ENCODE measurements at regions not wholly inside any gene's neighbourhood (a gene's known extent, or its start where the extent isn't known, plus 50 kb on each side); places are given as distances from the start of the nearest gene placed in this dataset.

DNA sequence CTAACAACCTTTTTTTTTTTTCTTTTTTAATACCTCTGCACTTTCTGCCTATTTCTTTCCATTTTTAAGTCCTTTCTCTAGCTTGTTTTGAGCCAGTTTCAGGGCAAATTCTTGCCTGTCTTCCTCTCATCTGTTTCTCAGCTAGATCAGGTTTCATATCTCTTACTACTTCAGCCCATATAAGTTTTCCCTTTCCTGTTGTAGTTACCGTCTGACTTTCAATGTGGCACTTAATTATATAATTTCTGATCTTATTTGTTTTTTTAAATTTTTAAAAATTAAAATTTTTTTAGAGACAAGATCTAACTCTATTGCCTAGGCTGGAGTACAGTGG, 104.7 kb upstream of the ELL2 start:
- POLR2A ChIA-PET (ENCODE audit: low non-redundant PET) = no interaction called here
- DNase-seq (ENCODE audit: low spot score) = no peak
- H3K27ac ChIP-seq (ENCODE audit: low read depth, low read length, poor library complexity, severe bottlenecking) = no peak overlapping the region

GRCh38 chr5:96065685-96066385, 104.2 kb upstream of the ELL2 start:
- H3K36me3 ChIP-seq (ENCODE audit: insufficient read depth, low read length, poor library complexity, severe bottlenecking) = no peaks in the 10 kb centered on the region
- H3K9me3 ChIP-seq (ENCODE audit: low read depth, low read length, poor library complexity, severe bottlenecking) = no peaks in the 10 kb centered on the region
- H3K4me1 ChIP-seq (ENCODE audit: insufficient read depth, low read length, poor library complexity, severe bottlenecking) = peaks cover 16% of the 10 kb centered on the region
- intact Hi-C loops (cut with micrococcal nuclease; ENCODE audit: unreplicated experiment) = no loop called here
- no peak for TF ChIP-seq EZH2 (IDR thresholded peaks at IDR 0.05; ENCODE audit: borderline replicate concordance, low read depth, low read length, poor library complexity, severe bottlenecking)
- TF ChIP-seq, protein P1, sequence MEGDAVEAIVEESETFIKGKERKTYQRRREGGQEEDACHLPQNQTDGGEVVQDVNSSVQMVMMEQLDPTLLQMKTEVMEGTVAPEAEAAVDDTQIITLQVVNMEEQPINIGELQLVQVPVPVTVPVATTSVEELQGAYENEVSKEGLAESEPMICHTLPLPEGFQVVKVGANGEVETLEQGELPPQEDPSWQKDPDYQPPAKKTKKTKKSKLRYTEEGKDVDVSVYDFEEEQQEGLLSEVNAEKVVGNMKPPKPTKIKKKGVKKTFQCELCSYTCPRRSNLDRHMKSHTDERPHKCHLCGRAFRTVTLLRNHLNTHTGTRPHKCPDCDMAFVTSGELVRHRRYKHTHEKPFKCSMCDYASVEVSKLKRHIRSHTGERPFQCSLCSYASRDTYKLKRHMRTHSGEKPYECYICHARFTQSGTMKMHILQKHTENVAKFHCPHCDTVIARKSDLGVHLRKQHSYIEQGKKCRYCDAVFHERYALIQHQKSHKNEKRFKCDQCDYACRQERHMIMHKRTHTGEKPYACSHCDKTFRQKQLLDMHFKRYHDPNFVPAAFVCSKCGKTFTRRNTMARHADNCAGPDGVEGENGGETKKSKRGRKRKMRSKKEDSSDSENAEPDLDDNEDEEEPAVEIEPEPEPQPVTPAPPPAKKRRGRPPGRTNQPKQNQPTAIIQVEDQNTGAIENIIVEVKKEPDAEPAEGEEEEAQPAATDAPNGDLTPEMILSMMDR (conservative IDR thresholded peaks at IDR 0.05; ENCODE audit: low read depth, low read length) = no peak
- ChIA-PET CTCF (no interaction called here), POLR2A (ENCODE audit: low non-redundant PET) (no interaction called here)
- no peak overlapping the region for H3K27ac ChIP-seq (ENCODE audit: low read depth, low read length, poor library complexity, severe bottlenecking)
- no peak for DNase-seq (ENCODE audit: low spot score)
- no peak overlapping the region for H3K4me3 ChIP-seq (ENCODE audit: low read depth, low read length, poor library complexity, severe bottlenecking)
- no TSS peak for BruUV-seq (replicated peaks)
- H3K27me3 ChIP-seq (replicated peaks; ENCODE audit: insufficient read depth, low read depth, low read length, poor library complexity) = no peaks in the 10 kb centered on the region

More for the DNA sequence above, 104.7 kb upstream of the ELL2 start:
- TF ChIP-seq EZH2 (IDR thresholded peaks at IDR 0.05; ENCODE audit: borderline replicate concordance, low read depth, low read length, poor library complexity, severe bottlenecking) = no peak
- TF ChIP-seq, protein P1 (conservative IDR thresholded peaks at IDR 0.05; ENCODE audit: low read depth, low read length) = no peak
- CTCF ChIA-PET = no interaction called here
- intact Hi-C loops (cut with micrococcal nuclease; ENCODE audit: unreplicated experiment) = no loop called here
- Histone ChIP-seq H3K4me1 (ENCODE audit: insufficient read depth, low read length, poor library complexity, severe bottlenecking) (peaks cover 16% of the 10 kb centered on the region), H3K9me3 (ENCODE audit: low read depth, low read length, poor library complexity, severe bottlenecking) (no peaks in the 10 kb centered on the region), H3K4me3 (ENCODE audit: low read depth, low read length, poor library complexity, severe bottlenecking) (no peak overlapping the region), H3K27me3 (replicated peaks; ENCODE audit: insufficient read depth, low read depth, low read length, poor library complexity) (no peaks in the 10 kb centered on the region), H3K36me3 (ENCODE audit: insufficient read depth, low read length, poor library complexity, severe bottlenecking) (no peaks in the 10 kb centered on the region)
- no TSS peak for BruUV-seq (replicated peaks)

GRCh38 chr5:96064877-96065276, 103.2 kb upstream of the ELL2 start:
- ChIA-PET POLR2A (ENCODE audit: low non-redundant PET) (no interaction called here), CTCF (interaction anchor here (0.6 kb wide), 1 partner anchor 177 kb away, joined by 4 read pairs; no protein-coding TSS in a partner anchor)
- no peak overlapping the region for H3K27ac ChIP-seq (ENCODE audit: low read depth, low read length, poor library complexity, severe bottlenecking)
- TF ChIP-seq, protein P1 (conservative IDR thresholded peaks at IDR 0.05; ENCODE audit: low read depth, low read length) = no peak
- TF ChIP-seq EZH2 (IDR thresholded peaks at IDR 0.05; ENCODE audit: borderline replicate concordance, low read depth, low read length, poor library complexity, severe bottlenecking) = no peak
- DNase-seq (ENCODE audit: low spot score) = no peak
- H3K36me3 ChIP-seq (ENCODE audit: insufficient read depth, low read length, poor library complexity, severe bottlenecking) = no peaks in the 10 kb centered on the region
- BruUV-seq (replicated peaks) = no TSS peak
- intact Hi-C loops (cut with micrococcal nuclease; ENCODE audit: unreplicated experiment) = no loop called here
- H3K4me3 ChIP-seq (ENCODE audit: low read depth, low read length, poor library complexity, severe bottlenecking) = no peak overlapping the region
- H3K4me1 ChIP-seq (ENCODE audit: insufficient read depth, low read length, poor library complexity, severe bottlenecking) = peaks cover 16% of the 10 kb centered on the region
- H3K9me3 ChIP-seq (ENCODE audit: low read depth, low read length, poor library complexity, severe bottlenecking) = no peaks in the 10 kb centered on the region
- H3K27me3 ChIP-seq (replicated peaks; ENCODE audit: insufficient read depth, low read depth, low read length, poor library complexity) = no peaks in the 10 kb centered on the region
